Vagina (tissue), 2 donors: ENCODE measurements at regions not wholly inside any gene's neighbourhood (a gene's known extent, or its start where the extent isn't known, plus 50 kb on each side); places are given as distances from the start of the nearest gene placed in this dataset.

Experiments used
- POLR2AphosphoS5 ChIP-seq, 2 donors: sonication (generic); formaldehyde crosslinking; IDR thresholded peaks; one replicate each; pipeline ENCODE4 v1.9.0; 2017; ENCODE audit warnings: antibody characterized with exemption in 2 of 2, mild to moderate bottlenecking in 2 of 2, low read depth in 1 of 2; ENCODE audit not compliant: insufficient read depth in 1 of 2
- TF ChIP-seq, protein P1 (sequence below), 3 experiments: fragments of 450-650 bp in 2 of 3; fragments of 200-600 bp in 1 of 3; sonication (generic) in 1 of 3; IDR thresholded peaks; one replicate each; pipeline ENCODE4 v1.5.1; 2017 to 2019; ENCODE audit warnings: antibody characterized with exemption in 3 of 3, mild to moderate bottlenecking in 2 of 3, moderate library complexity in 2 of 3

DNA sequence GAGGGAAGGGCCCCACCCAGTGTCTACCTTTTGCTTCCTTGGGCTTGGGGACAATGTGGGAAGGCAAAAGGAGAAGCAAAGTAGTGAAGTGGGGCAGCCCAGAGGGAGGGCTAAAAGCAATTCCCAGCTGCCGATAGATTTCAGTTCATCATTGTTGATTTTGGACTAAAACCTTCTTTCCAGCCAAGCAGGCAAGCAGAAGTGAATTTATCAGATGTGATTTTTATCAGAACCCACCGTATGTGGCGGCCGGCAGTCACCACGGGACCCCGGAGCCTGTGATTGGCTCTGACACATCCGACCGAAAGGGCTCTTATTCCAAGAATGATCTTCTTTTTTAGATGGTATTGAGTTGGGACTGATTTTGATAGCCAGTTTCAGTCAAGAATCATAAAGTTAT is 559.9 kb downstream of the PSAT1 start:
- TF ChIP-seq, protein P1, sequence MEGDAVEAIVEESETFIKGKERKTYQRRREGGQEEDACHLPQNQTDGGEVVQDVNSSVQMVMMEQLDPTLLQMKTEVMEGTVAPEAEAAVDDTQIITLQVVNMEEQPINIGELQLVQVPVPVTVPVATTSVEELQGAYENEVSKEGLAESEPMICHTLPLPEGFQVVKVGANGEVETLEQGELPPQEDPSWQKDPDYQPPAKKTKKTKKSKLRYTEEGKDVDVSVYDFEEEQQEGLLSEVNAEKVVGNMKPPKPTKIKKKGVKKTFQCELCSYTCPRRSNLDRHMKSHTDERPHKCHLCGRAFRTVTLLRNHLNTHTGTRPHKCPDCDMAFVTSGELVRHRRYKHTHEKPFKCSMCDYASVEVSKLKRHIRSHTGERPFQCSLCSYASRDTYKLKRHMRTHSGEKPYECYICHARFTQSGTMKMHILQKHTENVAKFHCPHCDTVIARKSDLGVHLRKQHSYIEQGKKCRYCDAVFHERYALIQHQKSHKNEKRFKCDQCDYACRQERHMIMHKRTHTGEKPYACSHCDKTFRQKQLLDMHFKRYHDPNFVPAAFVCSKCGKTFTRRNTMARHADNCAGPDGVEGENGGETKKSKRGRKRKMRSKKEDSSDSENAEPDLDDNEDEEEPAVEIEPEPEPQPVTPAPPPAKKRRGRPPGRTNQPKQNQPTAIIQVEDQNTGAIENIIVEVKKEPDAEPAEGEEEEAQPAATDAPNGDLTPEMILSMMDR (IDR thresholded peaks at IDR 0.05), result no peak
- TF ChIP-seq POLR2AphosphoS5 (IDR thresholded peaks at IDR 0.05; ENCODE audit: insufficient read depth in 1 of 2, low read depth in 1 of 2), result no peak
